ENCODE measurements at regions not wholly inside any gene's neighbourhood (a gene's known extent, or its start where the extent isn't known, plus 50 kb on each side); places are given as distances from the start of the nearest gene placed in this dataset.

DNA sequence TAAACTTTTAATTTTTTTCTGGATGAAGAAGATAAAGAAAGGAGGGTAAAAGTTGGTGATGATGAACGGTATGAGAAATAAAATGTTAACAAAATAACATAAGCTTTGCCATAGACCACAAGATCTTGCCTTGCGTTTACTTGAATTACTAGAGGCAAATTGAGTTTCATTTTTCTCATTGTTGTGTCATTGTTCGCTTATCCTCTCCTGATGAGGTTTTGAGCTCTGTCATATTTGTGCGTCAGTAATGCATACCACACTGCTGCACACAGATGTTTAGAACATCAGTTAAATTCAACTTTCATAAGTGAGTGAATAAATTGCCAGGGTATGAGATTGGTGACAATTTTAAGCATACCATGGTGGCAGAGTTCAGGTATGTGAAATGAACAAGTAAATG is 843.6 kb downstream of the SUCLG1 start:
- H3K9me3 Mint-ChIP-seq (ENCODE audit: insufficient read depth), result peaks cover 10% of the 10 kb centered on the region
- no peak overlapping the region for H3K4me3 Mint-ChIP-seq
- no peaks in the 10 kb centered on the region for H3K36me3 Mint-ChIP-seq (ENCODE audit: low read depth)
- no peaks in the 10 kb centered on the region for H3K4me1 Mint-ChIP-seq (ENCODE audit: low read depth)
- no peak overlapping the region for H3K27ac Mint-ChIP-seq
- ATAC-seq, result no peak
- no peak for DNase-seq
- no peaks in the 10 kb centered on the region for H3K27me3 Mint-ChIP-seq (ENCODE audit: low read depth)
- ChIA-PET CTCF (no interaction called here), POLR2A (no interaction called here)

DNA sequence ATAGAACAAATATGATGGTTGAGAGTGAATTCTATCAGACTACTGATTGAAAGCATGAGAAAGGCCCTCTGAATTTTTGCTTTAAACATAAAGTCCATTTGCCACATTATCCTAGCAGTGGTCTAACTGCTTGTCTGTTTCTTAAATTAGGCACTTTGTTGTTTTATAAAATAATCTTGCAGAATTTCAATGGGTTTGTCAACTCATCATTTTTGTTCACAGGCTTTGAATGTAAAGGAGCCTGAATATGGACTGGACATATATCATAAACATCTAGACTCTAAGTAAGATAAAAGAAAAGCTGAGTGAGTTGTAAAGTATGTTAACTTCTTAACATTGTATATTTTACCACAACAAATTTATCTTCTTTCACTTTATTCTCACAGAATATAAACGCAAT is 845.9 kb downstream of the SUCLG1 start:
- ATAC-seq (no peak), DNase-seq (no peak)
- no peak overlapping the region for H3K27ac Mint-ChIP-seq
- no peaks in the 10 kb centered on the region for H3K27me3 Mint-ChIP-seq (ENCODE audit: low read depth)
- H3K9me3 Mint-ChIP-seq (ENCODE audit: insufficient read depth), result peaks cover 10% of the 10 kb centered on the region
- no peaks in the 10 kb centered on the region for H3K4me1 Mint-ChIP-seq (ENCODE audit: low read depth)
- H3K4me3 Mint-ChIP-seq, result no peak overlapping the region
- POLR2A ChIA-PET, result no interaction called here
- CTCF ChIA-PET, result no interaction called here
- H3K36me3 Mint-ChIP-seq (ENCODE audit: low read depth), result no peaks in the 10 kb centered on the region

DNA sequence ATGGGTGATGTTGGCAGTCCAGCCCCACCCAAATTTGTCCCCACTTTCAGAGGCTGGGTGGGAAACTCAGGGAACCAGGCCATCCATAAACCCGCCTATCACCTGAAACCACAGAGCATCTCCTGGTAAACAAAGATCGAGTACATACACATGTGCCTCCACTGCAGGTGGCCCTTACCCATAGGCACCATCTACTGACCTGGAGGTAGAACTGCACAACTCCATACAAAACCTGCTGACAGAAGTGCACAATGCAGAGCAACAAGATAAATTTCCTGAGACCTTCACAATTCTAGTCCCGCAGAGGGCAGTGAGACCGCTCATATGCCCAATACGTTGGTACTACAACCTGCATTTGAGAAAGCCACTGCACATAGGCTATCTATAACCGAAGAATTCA is 856.3 kb downstream of the SUCLG1 start:
- no peaks in the 10 kb centered on the region for H3K36me3 Mint-ChIP-seq (ENCODE audit: low read depth)
- ATAC-seq (no peak), DNase-seq (no peak)
- ChIA-PET CTCF (no interaction called here), POLR2A (no interaction called here)
- no peaks in the 10 kb centered on the region for H3K4me1 Mint-ChIP-seq (ENCODE audit: low read depth)
- no peak overlapping the region for H3K4me3 Mint-ChIP-seq
- no peak overlapping the region for H3K27ac Mint-ChIP-seq
- peaks cover 10% of the 10 kb centered on the region for H3K9me3 Mint-ChIP-seq (ENCODE audit: insufficient read depth)
- H3K27me3 Mint-ChIP-seq (ENCODE audit: low read depth), result no peaks in the 10 kb centered on the region

DNA sequence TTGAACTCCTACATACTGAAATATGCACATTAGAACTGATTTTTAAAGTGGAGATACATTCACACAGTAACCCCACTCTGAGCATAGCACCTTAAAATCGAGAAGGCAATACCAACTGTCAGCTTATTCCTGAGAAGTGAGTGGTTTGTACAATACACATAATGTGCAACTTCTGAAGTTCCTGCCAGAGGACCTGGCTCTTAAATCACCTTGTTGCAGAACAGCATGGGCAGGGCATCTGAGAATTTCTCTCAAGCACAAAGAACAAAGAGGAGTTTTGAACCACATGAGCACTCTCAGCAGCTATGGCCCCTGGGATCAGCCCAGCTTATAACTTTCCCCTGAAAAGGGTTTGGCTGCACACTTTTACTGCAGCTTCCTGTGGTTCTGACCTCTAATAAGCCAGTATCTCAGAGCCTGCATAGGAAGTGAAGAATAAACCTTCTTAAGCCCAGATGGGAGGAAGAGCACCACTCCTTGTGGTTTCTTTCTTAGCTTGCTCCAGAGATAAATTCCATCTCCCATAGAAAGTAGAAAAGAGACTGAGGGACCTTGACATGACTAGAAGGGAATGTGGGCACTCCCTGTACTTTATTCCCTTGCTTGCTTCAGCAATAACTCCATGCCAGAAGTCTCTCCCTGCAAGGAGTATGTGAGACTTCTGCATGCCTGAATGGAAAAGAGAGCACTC is 862.3 kb downstream of the SUCLG1 start:
- Mint-ChIP-seq H3K9me3 (ENCODE audit: insufficient read depth) (peaks cover 5% of the 10 kb centered on the region), H3K27ac (no peak overlapping the region), H3K27me3 (ENCODE audit: low read depth) (no peaks in the 10 kb centered on the region), H3K4me3 (no peak overlapping the region), H3K36me3 (ENCODE audit: low read depth) (no peaks in the 10 kb centered on the region), H3K4me1 (ENCODE audit: low read depth) (no peaks in the 10 kb centered on the region)
- ATAC-seq (no peak), DNase-seq (no peak)
- POLR2A ChIA-PET, result no interaction called here
- CTCF ChIA-PET, result no interaction called here

DNA sequence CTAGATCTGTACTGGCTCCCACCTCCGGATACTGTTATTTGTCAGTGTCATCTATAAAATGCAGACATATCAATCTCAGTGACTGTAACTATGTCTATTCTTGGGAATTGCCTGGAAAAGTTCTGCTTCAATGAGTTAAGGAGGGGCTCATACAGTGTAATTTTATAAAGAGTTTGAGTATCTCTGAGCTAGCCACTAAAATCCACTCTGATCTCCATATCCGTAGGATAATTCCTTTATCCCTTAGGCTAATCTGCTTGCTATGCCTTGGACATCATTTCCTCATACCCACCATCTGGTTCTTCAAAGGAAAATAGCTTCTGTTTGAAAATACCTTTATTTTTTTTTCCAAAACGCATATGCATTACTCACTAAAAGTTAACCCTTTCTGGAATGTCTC is 863.2 kb downstream of the SUCLG1 start:
- no peaks in the 10 kb centered on the region for H3K4me1 Mint-ChIP-seq (ENCODE audit: low read depth)
- H3K27ac Mint-ChIP-seq, result no peak overlapping the region
- ChIA-PET CTCF (no interaction called here), POLR2A (no interaction called here)
- DNase-seq, result no peak
- no peaks in the 10 kb centered on the region for H3K27me3 Mint-ChIP-seq (ENCODE audit: low read depth)
- H3K36me3 Mint-ChIP-seq (ENCODE audit: low read depth), result no peaks in the 10 kb centered on the region
- H3K9me3 Mint-ChIP-seq (ENCODE audit: insufficient read depth), result peaks cover 5% of the 10 kb centered on the region
- no peak overlapping the region for H3K4me3 Mint-ChIP-seq
- no peak for ATAC-seq

DNA sequence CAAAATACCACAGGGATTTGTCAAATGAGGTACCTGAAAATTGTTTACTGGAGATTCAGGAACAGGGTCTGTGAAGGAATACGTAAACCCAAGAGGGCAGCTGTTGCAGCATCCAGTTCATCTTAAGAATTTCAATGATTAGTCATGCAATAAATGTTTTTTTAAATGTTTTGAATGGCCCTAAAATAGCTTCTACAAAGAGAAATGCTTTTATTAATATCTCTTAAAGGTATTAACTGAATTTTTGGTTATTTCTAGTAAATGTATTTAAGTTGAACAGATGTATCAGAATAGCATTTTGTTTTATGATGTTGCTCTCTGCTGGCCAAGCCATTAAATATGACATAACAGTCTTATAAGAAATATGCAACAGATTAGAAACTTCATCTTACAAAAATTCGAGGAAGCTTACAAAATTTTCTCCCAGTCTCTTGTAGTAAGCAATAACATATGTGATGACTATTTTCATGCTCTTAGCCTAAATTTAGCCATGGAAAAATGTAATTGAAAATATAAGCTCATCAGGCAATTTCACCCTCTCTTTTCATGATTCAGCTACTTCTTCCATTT is 863.9 kb downstream of the SUCLG1 start:
- DNase-seq (no peak), ATAC-seq (no peak)
- no peak overlapping the region for H3K4me3 Mint-ChIP-seq
- no peaks in the 10 kb centered on the region for H3K4me1 Mint-ChIP-seq (ENCODE audit: low read depth)
- H3K27me3 Mint-ChIP-seq (ENCODE audit: low read depth), result no peaks in the 10 kb centered on the region
- H3K9me3 Mint-ChIP-seq (ENCODE audit: insufficient read depth), result peaks cover 5% of the 10 kb centered on the region
- POLR2A ChIA-PET, result no interaction called here
- H3K36me3 Mint-ChIP-seq (ENCODE audit: low read depth), result no peaks in the 10 kb centered on the region
- CTCF ChIA-PET, result no interaction called here
- no peak overlapping the region for H3K27ac Mint-ChIP-seq

DNA sequence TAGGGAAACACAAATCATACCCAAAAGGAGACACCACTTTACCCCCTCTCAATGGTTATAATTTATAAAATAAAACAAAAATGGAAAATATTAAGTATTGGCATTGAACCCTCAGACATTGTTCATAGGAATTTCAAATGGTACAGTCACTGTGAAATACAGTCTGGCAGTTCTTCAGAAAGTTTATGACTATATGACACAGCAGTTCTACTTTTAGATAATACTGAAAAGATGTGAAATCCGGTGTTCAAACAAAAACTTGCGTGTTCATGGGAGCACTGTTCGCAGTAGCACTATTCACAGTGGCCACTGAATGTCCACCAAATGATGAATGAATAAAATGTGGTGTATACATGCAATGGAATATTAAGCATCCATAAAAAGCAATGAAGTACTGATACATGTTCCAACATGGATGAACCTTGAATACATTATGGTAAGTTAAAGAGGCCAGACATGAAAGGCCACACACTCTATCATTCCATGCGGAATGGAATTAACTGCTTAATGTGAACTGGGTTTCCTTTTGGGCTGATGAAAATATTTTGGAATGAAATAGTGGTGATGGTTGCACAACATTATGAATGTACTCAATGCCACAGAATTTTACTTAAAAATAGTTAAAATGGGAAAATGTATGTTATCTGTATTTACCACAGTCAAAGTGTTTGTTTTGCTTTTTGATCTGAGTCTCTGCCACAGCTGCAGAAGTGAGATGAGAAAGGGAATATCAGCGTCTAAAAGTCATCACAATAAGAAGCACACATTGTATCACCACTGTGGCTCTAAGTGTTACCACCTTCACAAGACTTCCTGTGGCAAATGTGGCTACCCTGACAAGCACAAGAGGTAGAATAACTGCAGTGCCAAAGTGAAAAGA is 864.6 kb downstream of the SUCLG1 start:
- H3K4me1 Mint-ChIP-seq (ENCODE audit: low read depth), result no peaks in the 10 kb centered on the region
- ATAC-seq, result no peak
- H3K4me3 Mint-ChIP-seq, result no peak overlapping the region
- H3K36me3 Mint-ChIP-seq (ENCODE audit: low read depth), result no peaks in the 10 kb centered on the region
- H3K27ac Mint-ChIP-seq, result no peak overlapping the region
- H3K9me3 Mint-ChIP-seq (ENCODE audit: insufficient read depth), result no peaks in the 10 kb centered on the region
- ChIA-PET POLR2A (no interaction called here), CTCF (no interaction called here)
- no peaks in the 10 kb centered on the region for H3K27me3 Mint-ChIP-seq (ENCODE audit: low read depth)
- no peak for DNase-seq

DNA sequence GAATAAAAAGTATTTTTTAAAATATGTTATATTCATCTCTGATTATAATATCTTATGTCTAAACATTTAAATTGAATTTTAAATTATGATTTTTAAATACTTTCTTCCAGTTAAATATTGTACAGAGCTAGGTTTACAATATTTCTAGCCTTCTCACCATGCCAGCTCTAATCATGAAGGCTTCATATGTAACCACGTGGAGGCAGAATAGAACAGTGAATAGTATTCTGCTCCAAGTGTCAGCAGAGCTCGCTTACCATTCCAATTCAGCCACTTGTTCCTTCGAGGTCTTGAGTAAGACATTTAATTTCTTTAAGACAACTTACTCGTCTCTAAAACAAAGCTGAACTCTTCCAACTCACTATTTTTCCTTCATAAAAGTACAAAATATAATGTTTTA is 871.8 kb downstream of the SUCLG1 start:
- DNase-seq, result no peak
- no peak for ATAC-seq
- Mint-ChIP-seq H3K36me3 (ENCODE audit: low read depth) (no peaks in the 10 kb centered on the region), H3K9me3 (ENCODE audit: insufficient read depth) (no peaks in the 10 kb centered on the region), H3K4me1 (ENCODE audit: low read depth) (no peaks in the 10 kb centered on the region), H3K4me3 (no peak overlapping the region), H3K27me3 (ENCODE audit: low read depth) (no peaks in the 10 kb centered on the region), H3K27ac (no peak overlapping the region)
- ChIA-PET POLR2A (no interaction called here), CTCF (no interaction called here)

DNA sequence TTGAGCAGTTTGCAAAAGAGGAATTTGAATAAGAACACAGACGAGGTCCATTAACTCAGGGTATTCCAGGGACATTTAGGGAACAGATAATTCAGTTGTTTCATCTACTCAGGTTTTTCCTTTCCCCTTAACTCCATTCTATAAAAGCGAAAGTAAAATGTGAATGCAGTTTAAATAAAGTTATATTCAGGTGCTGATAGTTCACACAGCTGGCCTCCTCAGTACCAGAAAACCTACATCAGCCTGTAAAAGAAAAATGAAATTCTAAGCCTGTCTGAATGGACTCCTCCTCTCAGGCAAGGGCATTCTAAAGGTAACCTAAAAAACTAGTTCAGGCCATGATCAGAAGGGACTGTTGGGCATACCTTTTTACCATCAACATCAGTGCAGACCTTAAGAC is 873.8 kb downstream of the SUCLG1 start:
- H3K9me3 Mint-ChIP-seq (ENCODE audit: insufficient read depth), result no peaks in the 10 kb centered on the region
- H3K4me1 Mint-ChIP-seq (ENCODE audit: low read depth), result no peaks in the 10 kb centered on the region
- H3K27me3 Mint-ChIP-seq (ENCODE audit: low read depth), result no peaks in the 10 kb centered on the region
- H3K36me3 Mint-ChIP-seq (ENCODE audit: low read depth), result no peaks in the 10 kb centered on the region
- DNase-seq (no peak), ATAC-seq (no peak)
- ChIA-PET POLR2A (no interaction called here), CTCF (no interaction called here)
- H3K27ac Mint-ChIP-seq, result no peak overlapping the region
- H3K4me3 Mint-ChIP-seq, result no peak overlapping the region

DNA sequence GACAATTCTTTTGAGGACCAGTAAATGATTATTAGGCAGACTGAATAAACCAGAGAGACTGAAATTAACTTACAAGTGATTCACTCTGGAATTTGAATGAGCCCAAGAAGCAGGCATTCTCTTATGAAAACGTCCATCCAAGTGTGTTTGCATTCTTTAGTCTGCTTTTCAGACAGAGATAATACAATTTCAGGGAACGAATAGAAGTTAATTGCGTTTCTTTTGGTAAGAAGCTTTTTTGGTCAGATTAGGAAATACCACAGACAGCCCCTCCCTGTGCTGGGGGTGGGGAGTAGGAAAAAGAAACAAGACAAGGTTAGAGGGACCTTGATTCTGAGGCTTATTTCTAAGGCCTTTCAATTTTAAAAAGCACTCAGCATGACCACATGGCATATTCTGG is 874.4 kb downstream of the SUCLG1 start:
- H3K4me1 Mint-ChIP-seq (ENCODE audit: low read depth), result no peaks in the 10 kb centered on the region

DNA sequence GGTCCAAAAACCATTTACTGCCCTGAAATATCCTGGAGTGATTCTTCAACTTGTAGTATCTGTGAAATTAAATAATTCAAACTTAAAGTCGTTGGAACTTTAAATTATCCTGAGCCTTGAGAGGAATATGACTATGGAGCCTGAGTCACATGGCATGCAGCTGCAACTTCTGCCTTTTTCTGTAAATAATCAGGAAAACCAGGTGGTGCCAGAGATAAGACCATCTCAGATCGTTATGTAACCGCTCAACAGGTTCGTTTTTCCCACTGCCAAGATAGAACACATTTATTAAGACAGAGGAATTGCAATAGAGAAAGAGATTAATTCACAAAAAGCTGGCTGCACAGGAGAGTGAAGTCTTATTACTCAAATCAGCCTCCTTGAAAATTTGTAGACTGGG is 876.5 kb downstream of the SUCLG1 start:
- H3K4me3 Mint-ChIP-seq, result no peak overlapping the region
- no peaks in the 10 kb centered on the region for H3K4me1 Mint-ChIP-seq (ENCODE audit: low read depth)
- H3K36me3 Mint-ChIP-seq (ENCODE audit: low read depth), result no peaks in the 10 kb centered on the region
- H3K27ac Mint-ChIP-seq, result no peak overlapping the region
- no peaks in the 10 kb centered on the region for H3K27me3 Mint-ChIP-seq (ENCODE audit: low read depth)
- ChIA-PET POLR2A (no interaction called here), CTCF (no interaction called here)
- H3K9me3 Mint-ChIP-seq (ENCODE audit: insufficient read depth), result no peaks in the 10 kb centered on the region
- ATAC-seq (no peak), DNase-seq (no peak)

More for the DNA sequence above, 874.4 kb downstream of the SUCLG1 start:
- H3K9me3 Mint-ChIP-seq (ENCODE audit: insufficient read depth), result no peaks in the 10 kb centered on the region
- DNase-seq, result no peak
- no peaks in the 10 kb centered on the region for H3K36me3 Mint-ChIP-seq (ENCODE audit: low read depth)
- ChIA-PET POLR2A (no interaction called here), CTCF (no interaction called here)
- no peak for ATAC-seq
- no peak overlapping the region for H3K27ac Mint-ChIP-seq
- no peak overlapping the region for H3K4me3 Mint-ChIP-seq
- H3K27me3 Mint-ChIP-seq (ENCODE audit: low read depth), result no peaks in the 10 kb centered on the region

DNA sequence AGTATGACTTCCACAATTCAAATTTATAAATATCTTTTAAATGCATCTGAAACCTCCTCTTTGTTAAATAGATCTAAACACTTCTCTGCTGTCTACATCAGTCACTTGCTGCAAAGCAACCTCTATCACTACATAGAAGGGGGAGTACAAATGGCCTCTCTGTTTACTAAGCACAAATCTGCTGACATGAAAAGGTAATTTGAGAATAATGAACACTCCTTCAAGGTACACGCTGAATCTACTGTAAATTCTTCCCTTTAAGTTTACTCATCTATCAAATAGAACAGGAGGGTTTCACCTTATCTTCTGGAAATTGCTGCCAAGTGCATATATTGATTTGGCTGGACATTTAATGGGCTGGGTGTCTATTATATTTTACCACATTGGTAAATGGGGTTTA is 879.6 kb downstream of the SUCLG1 start:
- H3K4me1 Mint-ChIP-seq (ENCODE audit: low read depth), result no peaks in the 10 kb centered on the region
- ATAC-seq, result no peak
- DNase-seq, result no peak
- H3K4me3 Mint-ChIP-seq, result no peak overlapping the region
- H3K9me3 Mint-ChIP-seq (ENCODE audit: insufficient read depth), result no peaks in the 10 kb centered on the region
- no peaks in the 10 kb centered on the region for H3K36me3 Mint-ChIP-seq (ENCODE audit: low read depth)
- no peak overlapping the region for H3K27ac Mint-ChIP-seq
- ChIA-PET CTCF (no interaction called here), POLR2A (no interaction called here)
- H3K27me3 Mint-ChIP-seq (ENCODE audit: low read depth), result no peaks in the 10 kb centered on the region

All from activated CD8-positive, alpha-beta T cell treated with anti-CD3 and anti-CD28 coated beads, Interleukin-2, amount 10 ng/mL, durations not matched to agents 7 days and 5 days (primary cell).